COLO668 (cell line): ENCODE measurements at regions not wholly inside any gene's neighbourhood (a gene's known extent, or its start where the extent isn't known, plus 50 kb on each side); places are given as distances from the start of the nearest gene placed in this dataset.

Source experiments
- DNase-seq: peaks from one replicate; lab custom pipeline; 2025; ENCODE audit not compliant: unreplicated experiment; lab: John Stamatoyannopoulos, UW

- no peak for DNase-seq
Measured at GRCh38 chr15:61684749-61685467, 375.3 kb downstream of the VPS13C start.

GRCh38 chr15:61682891-61683735 is 377.1 kb downstream of the VPS13C start:
- DNase-seq = no peak

GRCh38 chr15:61681676-61682075 is 378.6 kb downstream of the VPS13C start:
- no peak for DNase-seq

GRCh38 chr15:61681038-61681418 is 379.2 kb downstream of the VPS13C start:
- no peak for DNase-seq

GRCh38 chr15:61680260-61681037 is 379.8 kb downstream of the VPS13C start:
- DNase-seq = no peak

GRCh38 chr15:61671736-61672135 is 388.5 kb downstream of the VPS13C start:
- DNase-seq = no peak

- DNase-seq = no peak
Measured at GRCh38 chr15:61668444-61668843, 391.8 kb downstream of the VPS13C start.

GRCh38 chr15:61661791-61662190 is 398.5 kb downstream of the VPS13C start:
- DNase-seq = no peak

- no peak for DNase-seq
Measured at GRCh38 chr15:61660579-61660978, 399.7 kb downstream of the VPS13C start.

- DNase-seq = no peak
Measured at GRCh38 chr15:61659566-61660190, 400.6 kb downstream of the VPS13C start.

GRCh38 chr15:61657461-61657860 is 402.8 kb downstream of the VPS13C start:
- no peak for DNase-seq

- DNase-seq = no peak
Measured at GRCh38 chr15:61656391-61656790, 403.9 kb downstream of the VPS13C start.

- no peak for DNase-seq
Measured at GRCh38 chr15:61655881-61656280, 404.4 kb downstream of the VPS13C start.

- no peak for DNase-seq
Measured at GRCh38 chr15:61654918-61655317, 405.3 kb downstream of the VPS13C start.

GRCh38 chr15:61654002-61654740 is 406.1 kb downstream of the VPS13C start:
- DNase-seq = no peak

- no peak for DNase-seq
Measured at GRCh38 chr15:61653110-61653509, 407.1 kb downstream of the VPS13C start.

- DNase-seq = no peak
Measured at GRCh38 chr15:61651267-61651666, 409.0 kb downstream of the VPS13C start.

- no peak for DNase-seq
Measured at GRCh38 chr15:61649046-61649445, 411.2 kb downstream of the VPS13C start.

- DNase-seq = no peak
Measured at GRCh38 chr15:61644550-61644949, 415.4 kb upstream of the RORA start.

GRCh38 chr15:61641645-61642044 is 412.5 kb upstream of the RORA start:
- DNase-seq = no peak
